ENCODE measurements at regions not wholly inside any gene's neighbourhood (a gene's known extent, or its start where the extent isn't known, plus 50 kb on each side); places are given as distances from the start of the nearest gene placed in this dataset.

- TF ChIP-seq POLR2A (IDR thresholded peaks at IDR 0.05) = no peak
- TF ChIP-seq CTCF (IDR thresholded peaks at IDR 0.05) = no peak
- TF ChIP-seq POLR2AphosphoS5 (IDR thresholded peaks at IDR 0.05) = no peak
Measured at GRCh38 chr13:74270018-74270417, 135.8 kb upstream of the KLF12 start.
